Astrocyte of the cerebellum (primary cell): ENCODE measurements at regions not wholly inside any gene's neighbourhood (a gene's known extent, or its start where the extent isn't known, plus 50 kb on each side); places are given as distances from the start of the nearest gene placed in this dataset.

Experiments
- DNase-seq: peaks from one replicate; pipeline ENCODE4 v3.0.0-alpha.2; 2011; ENCODE audit warnings: low read depth
- H3K4me3 ChIP-seq: 2 replicates; pipeline ENCODE4 v1.5.1; 2011; ENCODE audit warnings: mild to moderate bottlenecking, low read depth, low read length, moderate library complexity
- in situ Hi-C: cut with HindIII; loops from 2 replicates; pipeline ENCODE4 v1.10.0; 2017; ENCODE audit warnings: low sequenced_read_pairs
- TF ChIP-seq, protein P1 (sequence below): IDR thresholded peaks from 2 replicates; pipeline ENCODE4 v1.5.1; 2012; ENCODE audit warnings: low read length, low read depth, moderate library complexity, mild to moderate bottlenecking; ENCODE audit errors: missing control alignments

DNA sequence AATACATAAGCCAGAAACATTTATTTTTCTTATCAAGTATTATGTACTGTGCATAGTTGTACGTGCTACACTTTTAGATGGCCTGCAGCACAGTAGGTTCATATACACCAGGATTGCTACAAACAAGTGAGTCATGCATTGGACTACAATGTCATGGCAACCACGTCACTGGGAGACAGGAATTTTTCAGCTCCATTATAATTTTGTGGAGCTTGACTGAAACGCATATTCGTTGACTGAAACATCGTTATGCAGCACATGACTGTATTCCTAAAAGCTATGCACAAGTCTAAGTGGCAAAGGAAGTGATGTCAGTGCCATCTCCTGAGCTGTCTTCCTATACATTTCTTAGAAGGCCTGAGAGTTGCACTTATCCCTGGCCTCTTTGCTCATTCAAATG, 871.8 kb downstream of the IPMK start:
- H3K4me3 ChIP-seq: no peak overlapping the region
- no peak for DNase-seq
- TF ChIP-seq, protein P1, sequence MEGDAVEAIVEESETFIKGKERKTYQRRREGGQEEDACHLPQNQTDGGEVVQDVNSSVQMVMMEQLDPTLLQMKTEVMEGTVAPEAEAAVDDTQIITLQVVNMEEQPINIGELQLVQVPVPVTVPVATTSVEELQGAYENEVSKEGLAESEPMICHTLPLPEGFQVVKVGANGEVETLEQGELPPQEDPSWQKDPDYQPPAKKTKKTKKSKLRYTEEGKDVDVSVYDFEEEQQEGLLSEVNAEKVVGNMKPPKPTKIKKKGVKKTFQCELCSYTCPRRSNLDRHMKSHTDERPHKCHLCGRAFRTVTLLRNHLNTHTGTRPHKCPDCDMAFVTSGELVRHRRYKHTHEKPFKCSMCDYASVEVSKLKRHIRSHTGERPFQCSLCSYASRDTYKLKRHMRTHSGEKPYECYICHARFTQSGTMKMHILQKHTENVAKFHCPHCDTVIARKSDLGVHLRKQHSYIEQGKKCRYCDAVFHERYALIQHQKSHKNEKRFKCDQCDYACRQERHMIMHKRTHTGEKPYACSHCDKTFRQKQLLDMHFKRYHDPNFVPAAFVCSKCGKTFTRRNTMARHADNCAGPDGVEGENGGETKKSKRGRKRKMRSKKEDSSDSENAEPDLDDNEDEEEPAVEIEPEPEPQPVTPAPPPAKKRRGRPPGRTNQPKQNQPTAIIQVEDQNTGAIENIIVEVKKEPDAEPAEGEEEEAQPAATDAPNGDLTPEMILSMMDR: no peak
- in situ Hi-C loops: no loop called here

DNA sequence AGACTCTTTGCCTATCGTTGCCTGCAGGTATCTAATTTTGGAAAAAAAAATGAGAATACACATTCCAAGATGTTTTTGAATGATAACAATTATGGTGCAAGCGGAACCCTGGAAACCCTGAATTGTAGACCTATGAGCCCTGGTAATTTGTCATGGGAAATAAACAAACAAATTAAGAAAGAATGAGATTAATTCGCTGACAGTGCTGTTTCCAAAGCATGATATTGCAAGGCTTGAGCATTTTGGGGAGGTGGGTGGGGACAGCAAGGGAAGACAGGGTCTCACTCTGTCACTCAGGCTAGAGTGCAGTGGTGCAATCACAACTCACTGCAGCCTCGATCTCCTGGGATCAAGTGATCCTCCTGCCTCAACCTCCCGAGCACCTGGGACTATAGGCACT, 900.3 kb downstream of the IPMK start:
- no peak for DNase-seq
- H3K4me3 ChIP-seq: no peak overlapping the region
- in situ Hi-C loops: no loop called here
- TF ChIP-seq, protein P1: no peak

DNA sequence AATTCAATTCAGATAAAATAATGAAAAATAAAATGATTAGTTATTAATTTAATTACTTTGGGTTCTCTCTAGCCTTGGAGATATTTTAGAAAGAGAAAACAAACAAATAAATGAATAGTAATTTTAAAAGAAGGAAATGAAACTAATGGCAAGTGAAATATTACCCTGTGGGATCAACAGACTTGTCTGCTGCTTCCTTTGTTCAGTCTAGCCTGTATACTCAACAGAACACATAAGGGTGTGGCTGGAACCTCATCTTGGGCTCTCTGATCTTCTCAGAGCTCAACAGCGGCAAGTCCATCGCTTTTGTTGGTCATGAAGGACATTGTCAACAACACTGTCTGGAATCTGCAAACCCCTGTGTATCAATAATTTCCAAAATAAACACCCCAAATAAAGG, 904.9 kb downstream of the IPMK start:
- in situ Hi-C loops: no loop called here
- H3K4me3 ChIP-seq: no peak overlapping the region
- TF ChIP-seq, protein P1: no peak
- no peak for DNase-seq

DNA sequence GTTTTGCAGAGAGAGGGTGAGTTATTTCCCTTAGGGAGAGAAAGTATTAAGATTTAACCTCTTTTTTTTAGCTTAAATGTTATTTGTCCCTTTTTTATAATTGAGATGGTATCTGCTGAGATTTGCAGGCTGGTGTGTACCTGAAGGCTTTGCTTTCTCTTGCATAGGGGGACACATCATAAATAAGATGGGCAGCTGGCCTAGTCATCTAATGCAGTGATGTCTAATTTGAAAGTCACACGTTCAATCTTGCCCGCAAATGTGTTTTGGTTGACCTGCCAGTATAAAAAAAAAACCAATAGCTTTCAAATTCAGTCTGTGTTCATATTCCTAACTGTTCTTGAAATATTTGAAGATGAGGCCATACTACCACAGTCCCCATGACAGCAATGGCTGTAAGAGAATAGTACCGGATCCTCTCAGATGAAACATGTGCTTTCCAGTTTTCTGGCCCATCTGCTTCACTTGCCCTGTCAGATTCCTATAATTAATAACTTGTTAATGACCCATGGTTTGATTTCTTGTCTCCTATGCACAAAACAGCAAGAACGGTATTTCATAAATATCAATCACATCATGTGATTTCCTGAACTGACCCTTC, 914.2 kb downstream of the IPMK start:
- DNase-seq: no peak
- TF ChIP-seq, protein P1: no peak
- in situ Hi-C loops: no loop called here
- no peak overlapping the region for H3K4me3 ChIP-seq

DNA sequence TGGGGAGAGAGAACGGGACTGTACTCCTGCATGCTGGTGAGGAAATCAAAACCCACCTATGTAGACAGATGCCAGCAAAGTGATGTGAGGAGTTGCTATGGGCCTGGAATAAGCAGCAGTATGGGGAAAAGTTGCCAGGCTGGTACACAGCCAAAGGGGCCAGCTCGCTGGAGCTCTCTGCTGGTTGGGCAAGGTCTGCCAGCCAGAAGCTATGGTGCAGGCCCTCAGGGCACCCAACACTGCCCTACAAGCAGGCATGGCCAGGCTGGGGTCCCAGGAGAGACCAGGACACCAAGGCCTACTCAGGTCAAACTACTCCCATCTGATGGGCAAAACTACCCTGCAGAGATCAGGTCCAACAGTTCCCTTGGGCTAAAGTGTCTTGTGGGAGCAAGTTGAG, 916.6 kb downstream of the IPMK start:
- TF ChIP-seq, protein P1: no peak
- no peak overlapping the region for H3K4me3 ChIP-seq
- no peak for DNase-seq
- in situ Hi-C loops: no loop called here

DNA sequence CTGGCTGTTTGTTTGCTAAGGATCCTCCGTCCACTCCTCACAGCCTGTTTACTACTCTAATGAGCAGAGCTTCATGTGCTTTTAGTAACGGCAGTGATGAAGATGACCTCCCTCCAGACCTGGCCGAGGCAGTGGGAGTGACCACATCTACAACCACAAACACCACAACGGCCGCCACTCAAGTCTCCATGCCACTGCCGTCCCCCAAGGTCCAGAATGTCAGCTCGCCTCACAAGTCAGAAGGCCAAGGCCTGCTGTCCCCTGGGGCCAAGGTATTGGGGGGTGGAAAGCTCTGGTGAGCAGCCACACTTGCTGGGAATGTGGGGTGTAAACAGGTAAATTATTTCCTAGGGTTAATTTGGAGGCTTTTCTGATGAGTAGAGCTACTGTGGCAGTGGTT, 926.4 kb downstream of the IPMK start:
- in situ Hi-C loops: loop anchor here (25.0 kb wide), 1 partner anchor 771 kb away; no protein-coding TSS in a partner anchor
- no peak for DNase-seq
- no peak overlapping the region for H3K4me3 ChIP-seq
- TF ChIP-seq, protein P1: no peak
